Sigmoid colon (tissue), 3 donors: ENCODE measurements at regions not wholly inside any gene's neighbourhood (a gene's known extent, or its start where the extent isn't known, plus 50 kb on each side); places are given as distances from the start of the nearest gene placed in this dataset.

Experiments used
- POLR2A ChIP-seq, 2 donors: fragments of 450-650 bp; IDR thresholded peaks; one replicate each; pipeline ENCODE4 v1.6.1; 2016; ENCODE audit warnings: antibody characterized with exemption in 2 of 2, mild to moderate bottlenecking in 2 of 2, moderate library complexity in 2 of 2
- TF ChIP-seq, protein P1 (sequence below), 4 experiments: fragments of 450-650 bp in 3 of 4; fragments of 200-600 bp in 1 of 4; IDR thresholded peaks; one replicate each; pipeline ENCODE4 v1.5.1; 2016 to 2019; ENCODE audit warnings: antibody characterized with exemption in 4 of 4, mild to moderate bottlenecking in 3 of 4, moderate library complexity in 2 of 4

DNA sequence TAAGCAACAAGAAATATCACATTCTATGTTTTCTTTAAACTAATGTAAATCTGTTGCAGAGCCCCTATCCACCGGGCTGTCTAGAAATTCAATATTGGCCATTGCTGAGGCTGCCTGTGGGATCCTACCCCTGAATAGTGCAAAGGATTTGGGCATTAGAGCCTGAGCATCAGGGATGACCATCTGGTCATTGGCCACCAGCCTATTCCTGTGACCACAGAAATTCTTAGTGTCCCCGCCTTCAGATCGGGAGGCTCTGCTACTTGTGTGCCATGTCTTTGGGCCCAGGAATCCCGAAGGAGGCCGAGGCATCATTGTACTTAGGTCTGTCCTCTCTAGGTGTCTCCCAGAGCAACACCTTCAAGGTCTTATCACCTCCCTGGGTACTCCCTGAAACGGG is 73.8 kb downstream of the HRH4 start:
- TF ChIP-seq, protein P1, sequence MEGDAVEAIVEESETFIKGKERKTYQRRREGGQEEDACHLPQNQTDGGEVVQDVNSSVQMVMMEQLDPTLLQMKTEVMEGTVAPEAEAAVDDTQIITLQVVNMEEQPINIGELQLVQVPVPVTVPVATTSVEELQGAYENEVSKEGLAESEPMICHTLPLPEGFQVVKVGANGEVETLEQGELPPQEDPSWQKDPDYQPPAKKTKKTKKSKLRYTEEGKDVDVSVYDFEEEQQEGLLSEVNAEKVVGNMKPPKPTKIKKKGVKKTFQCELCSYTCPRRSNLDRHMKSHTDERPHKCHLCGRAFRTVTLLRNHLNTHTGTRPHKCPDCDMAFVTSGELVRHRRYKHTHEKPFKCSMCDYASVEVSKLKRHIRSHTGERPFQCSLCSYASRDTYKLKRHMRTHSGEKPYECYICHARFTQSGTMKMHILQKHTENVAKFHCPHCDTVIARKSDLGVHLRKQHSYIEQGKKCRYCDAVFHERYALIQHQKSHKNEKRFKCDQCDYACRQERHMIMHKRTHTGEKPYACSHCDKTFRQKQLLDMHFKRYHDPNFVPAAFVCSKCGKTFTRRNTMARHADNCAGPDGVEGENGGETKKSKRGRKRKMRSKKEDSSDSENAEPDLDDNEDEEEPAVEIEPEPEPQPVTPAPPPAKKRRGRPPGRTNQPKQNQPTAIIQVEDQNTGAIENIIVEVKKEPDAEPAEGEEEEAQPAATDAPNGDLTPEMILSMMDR (IDR thresholded peaks at IDR 0.05), result no peak
- TF ChIP-seq POLR2A (IDR thresholded peaks at IDR 0.05), result no peak
